B cell (primary cell): ENCODE measurements at regions not wholly inside any gene's neighbourhood (a gene's known extent, or its start where the extent isn't known, plus 50 kb on each side); places are given as distances from the start of the nearest gene placed in this dataset.

Experiments used
- ATAC-seq: fragments of 200-7000 bp; cut with Tn5 transposase; one replicate; pipeline ENCODE4 v1.10.0; 2021; ENCODE audit warnings: low read depth, mild to moderate bottlenecking, moderate number of reproducible peaks, moderate library complexity
- CTCF ChIA-PET: fragments of 350-600 bp; sonication (Branson Sonifier 250); formaldehyde crosslinking; loops from one replicate; lab custom pipeline; 2021; ENCODE audit warnings: antibody characterized with exemption, inconsistent platforms; lab: Charles Lee
- POLR2A ChIA-PET: fragments of 350-600 bp; sonication (Branson Sonifier 250); formaldehyde crosslinking; loops from one replicate; lab custom pipeline; 2021; ENCODE audit warnings: antibody characterized with exemption; lab: Charles Lee
- DNase-seq: peaks from one replicate; pipeline ENCODE4 v3.0.0; 2013
- H2AFZ ChIP-seq: 2 replicates; pipeline ENCODE4 v1.6.1; 2012; ENCODE audit warnings: mild to moderate bottlenecking, low read depth, low read length; ENCODE audit not compliant: insufficient read depth, poor library complexity, severe bottlenecking
- H3K27ac ChIP-seq, 2 donors: 1 replicate in 1 of 2; 2 replicates in 1 of 2; pipeline ENCODE4 v1.5.1; 2012 to 2013; ENCODE audit warnings: low read length in 2 of 2, mild to moderate bottlenecking in 2 of 2, moderate library complexity in 1 of 2
- H3K27me3 ChIP-seq, 4 experiments: fragments of 200-600 bp in 1 of 4; sonication (generic) in 1 of 4; replicated peaks in 1 of 4; 1 replicate in 2 of 4; 2 replicates in 2 of 4; pipeline versions ENCODE4 v1.6.1 to v1.7.0; 2013 to 2016; ENCODE audit warnings: low read length in 3 of 4, mild to moderate bottlenecking in 2 of 4, mixed read lengths in 1 of 4, moderate library complexity in 1 of 4; ENCODE audit not compliant: insufficient read depth in 4 of 4, control insufficient read depth in 3 of 4; ENCODE audit errors: control extremely low read depth in 1 of 4
- H3K36me3 ChIP-seq, 2 experiments: replicated peaks in 1 of 2; 1 replicate in 1 of 2; 2 replicates in 1 of 2; pipeline versions ENCODE4 v1.6.1 to v1.7.1; 2013; ENCODE audit warnings: low read length in 1 of 2; ENCODE audit not compliant: insufficient read depth in 2 of 2, control insufficient read depth in 1 of 2; ENCODE audit errors: control extremely low read depth in 1 of 2, extremely low read depth in 1 of 2
- H3K4me1 ChIP-seq, 2 donors: fragments of 200-600 bp in 1 of 2; sonication (generic) in 1 of 2; 1 replicate in 1 of 2; 2 replicates in 1 of 2; pipeline versions ENCODE4 v1.5.1 to v1.6.1; 2013 to 2017; ENCODE audit warnings: low read length in 2 of 2; ENCODE audit not compliant: control insufficient read depth in 2 of 2, insufficient read depth in 2 of 2
- H3K4me2 ChIP-seq: replicated peaks from 2 replicates; pipeline ENCODE3; 2012; ENCODE audit warnings: mild to moderate bottlenecking, low read depth, low read length; ENCODE audit not compliant: poor library complexity, severe bottlenecking
- H3K4me3 ChIP-seq, 5 experiments: fragments of 200-600 bp in 1 of 5; sonication (generic) in 1 of 5; 1 replicate in 3 of 5; 2 replicates in 2 of 5; pipeline versions ENCODE4 v1.5.1 to v1.7.0; 2011 to 2016; ENCODE audit warnings: low read length in 4 of 5, mild to moderate bottlenecking in 4 of 5, low read depth in 2 of 5, control low read depth in 1 of 5, moderate library complexity in 1 of 5; ENCODE audit not compliant: insufficient read depth in 1 of 5; ENCODE audit errors: control extremely low read depth in 1 of 5, extremely low read depth in 1 of 5
- H3K79me2 ChIP-seq: fragments of 200-600 bp; sonication (generic); one replicate; pipeline ENCODE4 v1.6.0; 2016; ENCODE audit warnings: low read length; ENCODE audit not compliant: control insufficient read depth, insufficient read depth
- H3K9ac ChIP-seq: fragments of 200-600 bp; sonication (generic); 2 replicates; pipeline ENCODE4 v1.6.1; 2017; ENCODE audit warnings: mild to moderate bottlenecking, low read length, moderate library complexity
- H3K9me3 ChIP-seq, 3 donors: one replicate each; pipeline versions ENCODE4 v1.6.1 to v1.7.1; 2013; ENCODE audit warnings: low read length in 2 of 3; ENCODE audit not compliant: control insufficient read depth in 2 of 3, insufficient read depth in 1 of 3; ENCODE audit errors: control extremely low read depth in 1 of 3
- H4K20me1 ChIP-seq: 2 replicates; pipeline ENCODE4 v1.6.0; 2012; ENCODE audit warnings: mild to moderate bottlenecking, low read length; ENCODE audit not compliant: insufficient read depth, control insufficient read depth, poor library complexity, severe bottlenecking
- H3K27ac Mint-ChIP-seq: one replicate; pipeline ENCODE4 v1.8.0; 2021; ENCODE audit warnings: mixed read lengths
- H3K27me3 Mint-ChIP-seq: one replicate; pipeline ENCODE4 v1.8.0; 2021; ENCODE audit warnings: mixed read lengths
- H3K4me1 Mint-ChIP-seq: one replicate; pipeline ENCODE4 v1.8.0; 2021; ENCODE audit warnings: mixed read lengths
- H3K4me3 Mint-ChIP-seq: one replicate; pipeline ENCODE4 v1.8.0; 2021; ENCODE audit warnings: mixed read lengths
- H3K9me3 Mint-ChIP-seq: one replicate; pipeline ENCODE4 v1.8.0; 2022; ENCODE audit warnings: mixed read lengths; ENCODE audit not compliant: insufficient read depth
- CTCF ChIP-seq: fragments of 200-600 bp; IDR thresholded peaks from one replicate; pipeline ENCODE4 v1.8.0; 2022; ENCODE audit warnings: antibody characterized with exemption, mild to moderate bottlenecking
- EZH2 ChIP-seq: IDR thresholded peaks from 2 replicates; pipeline ENCODE4 v1.6.1; 2012; ENCODE audit warnings: borderline replicate concordance, low read depth, mild to moderate bottlenecking, moderate library complexity, low read length; ENCODE audit not compliant: insufficient read depth, poor library complexity, severe bottlenecking
- WGBS: methylation state at CpG from one replicate; pipeline ENCODE4 v1.1.5; 2013; ENCODE audit warnings: missing lambda C conversion rate; ENCODE audit not compliant: insufficient coverage; 5-methylcytosine and 5-hydroxymethylcytosine counted together
- intact Hi-C: fragments of 100-400 bp; cut with micrococcal nuclease; formaldehyde crosslinking; loops from one replicate; pipeline ENCODE4 v1.10.0; 2022

GRCh38 chr3:106182950-106183511 lies 314.2 kb upstream of the CBLB start:
- Histone ChIP-seq H3K4me2 (no peak overlapping the region), H3K27ac (no peak overlapping the region), H3K79me2 (no peaks in the 10 kb centered on the region), H2AFZ (no peak overlapping the region), H3K9me3 (no peaks in the 10 kb centered on the region), H3K27me3 (no peaks in the 10 kb centered on the region), H3K9ac (no peak overlapping the region), H3K4me1 (peaks cover 11 to 14% of the 10 kb centered on the region in 2 donors), H4K20me1 (no peaks in the 10 kb centered on the region), H3K36me3 (no peaks in the 10 kb centered on the region), H3K4me3 (no peak overlapping the region)
- CTCF ChIA-PET, result no interaction called here
- intact Hi-C loops, result loop anchor here (10.0 kb wide), 1 partner anchor 48 kb away; no protein-coding TSS in a partner anchor
- ATAC-seq (no peak), DNase-seq (no peak)
- WGBS, result 93% methylated on average over 2 of the region's 5 CpGs
- POLR2A ChIA-PET, result no interaction called here
- Mint-ChIP-seq H3K27ac (no peak overlapping the region), H3K9me3 (no peaks in the 10 kb centered on the region), H3K27me3 (no peaks in the 10 kb centered on the region), H3K4me1 (peaks cover 22% of the 10 kb centered on the region), H3K4me3 (no peak overlapping the region)
- TF ChIP-seq EZH2 (no peak), CTCF (no peak)

- ATAC-seq, result no peak
- Mint-ChIP-seq H3K27ac (no peak overlapping the region), H3K4me3 (no peak overlapping the region), H3K4me1 (peaks cover 21% of the 10 kb centered on the region), H3K9me3 (no peaks in the 10 kb centered on the region), H3K27me3 (no peaks in the 10 kb centered on the region)
- Histone ChIP-seq H3K4me3 (no peak overlapping the region), H3K9me3 (no peaks in the 10 kb centered on the region), H4K20me1 (no peaks in the 10 kb centered on the region), H3K36me3 (no peaks in the 10 kb centered on the region), H3K27ac (no peak overlapping the region), H3K4me2 (peak overlapping the region; percentile 23), H2AFZ (no peak overlapping the region), H3K9ac (no peak overlapping the region), H3K4me1 (peaks cover 11 to 14% of the 10 kb centered on the region in 2 donors), H3K27me3 (no peaks in the 10 kb centered on the region), H3K79me2 (no peaks in the 10 kb centered on the region)
- no peak for DNase-seq
- POLR2A ChIA-PET, result no interaction called here
- CTCF ChIA-PET, result no interaction called here
- no CpG with 5 or more reads among the region's 1 CpG for WGBS
- TF ChIP-seq EZH2, result no peak
- no peak for TF ChIP-seq CTCF
- intact Hi-C loops, result loop anchor here (10.0 kb wide), 1 partner anchor 49 kb away; no protein-coding TSS in a partner anchor
Measured at GRCh38 chr3:106183762-106184391, 315.1 kb upstream of the CBLB start.
